Glutamatergic neuron (in vitro differentiated cells): ENCODE measurements at regions not wholly inside any gene's neighbourhood (a gene's known extent, or its start where the extent isn't known, plus 50 kb on each side); places are given as distances from the start of the nearest gene placed in this dataset.

Experiments
- DNase-seq: peaks from one replicate; pipeline ENCODE4 v3.0.0; 2022
- H3K27ac Mint-ChIP-seq: one replicate; pipeline ENCODE4 v1.8.0; 2020; ENCODE audit warnings: mild to moderate bottlenecking, mixed read lengths, inconsistent platforms; ENCODE audit not compliant: unreplicated experiment
- H3K27me3 Mint-ChIP-seq: one replicate; pipeline ENCODE4 v1.8.0; 2020; ENCODE audit warnings: mild to moderate bottlenecking, moderate library complexity, mixed read lengths, inconsistent platforms; ENCODE audit not compliant: unreplicated experiment
- H3K36me3 Mint-ChIP-seq: one replicate; pipeline ENCODE4 v1.8.0; 2020; ENCODE audit warnings: mild to moderate bottlenecking, mixed read lengths, inconsistent platforms; ENCODE audit not compliant: unreplicated experiment
- H3K4me1 Mint-ChIP-seq: one replicate; pipeline ENCODE4 v1.8.0; 2020; ENCODE audit warnings: mild to moderate bottlenecking, low read depth, mixed read lengths, inconsistent platforms; ENCODE audit not compliant: unreplicated experiment
- H3K4me3 Mint-ChIP-seq: one replicate; pipeline ENCODE4 v1.8.0; 2020; ENCODE audit warnings: mild to moderate bottlenecking, mixed read lengths, inconsistent platforms; ENCODE audit not compliant: unreplicated experiment
- H3K9me3 Mint-ChIP-seq: one replicate; pipeline ENCODE4 v1.8.0; 2020; ENCODE audit warnings: mild to moderate bottlenecking, moderate library complexity, mixed read lengths, inconsistent platforms; ENCODE audit not compliant: unreplicated experiment
- CTCF ChIP-seq: fragments of 200-600 bp; sonication (generic); IDR thresholded peaks from one replicate; pipeline ENCODE4 v1.5.0; 2021; ENCODE audit not compliant: partially characterized antibody, unreplicated experiment

DNA sequence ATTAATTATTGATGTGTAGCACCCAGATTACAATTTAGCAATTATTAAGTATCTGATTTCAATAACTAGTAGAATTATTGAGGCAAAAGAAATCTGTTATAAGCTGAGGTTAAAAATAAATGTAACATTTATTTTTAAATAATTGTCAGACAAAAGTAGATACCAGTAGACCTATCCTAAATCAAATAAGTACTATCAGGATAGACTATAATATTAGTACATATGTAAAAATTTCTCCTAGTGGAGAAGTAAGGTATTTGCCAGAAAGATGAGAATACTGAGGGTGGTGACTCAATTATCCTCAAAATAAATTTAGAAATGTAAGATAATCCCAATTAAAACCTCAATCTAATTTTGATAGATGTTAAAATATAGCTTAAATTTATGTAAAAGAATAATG is 377.8 kb upstream of the CHRM3 start:
- no peak overlapping the region for H3K4me3 Mint-ChIP-seq
- peak; percentile 54 for TF ChIP-seq CTCF
- H3K36me3 Mint-ChIP-seq: no peaks in the 10 kb centered on the region
- H3K4me1 Mint-ChIP-seq: no peaks in the 10 kb centered on the region
- DNase-seq: no peak
- H3K9me3 Mint-ChIP-seq: no peaks in the 10 kb centered on the region
- H3K27me3 Mint-ChIP-seq: no peaks in the 10 kb centered on the region
- no peak overlapping the region for H3K27ac Mint-ChIP-seq

GRCh38 chr1:239006276-239006675 is 380.1 kb upstream of the CHRM3 start:
- DNase-seq: no peak
- no peak overlapping the region for H3K4me3 Mint-ChIP-seq
- H3K9me3 Mint-ChIP-seq: no peaks in the 10 kb centered on the region
- no peaks in the 10 kb centered on the region for H3K27me3 Mint-ChIP-seq
- H3K36me3 Mint-ChIP-seq: no peaks in the 10 kb centered on the region
- H3K4me1 Mint-ChIP-seq: no peaks in the 10 kb centered on the region
- no peak for TF ChIP-seq CTCF
- H3K27ac Mint-ChIP-seq: no peak overlapping the region

DNA sequence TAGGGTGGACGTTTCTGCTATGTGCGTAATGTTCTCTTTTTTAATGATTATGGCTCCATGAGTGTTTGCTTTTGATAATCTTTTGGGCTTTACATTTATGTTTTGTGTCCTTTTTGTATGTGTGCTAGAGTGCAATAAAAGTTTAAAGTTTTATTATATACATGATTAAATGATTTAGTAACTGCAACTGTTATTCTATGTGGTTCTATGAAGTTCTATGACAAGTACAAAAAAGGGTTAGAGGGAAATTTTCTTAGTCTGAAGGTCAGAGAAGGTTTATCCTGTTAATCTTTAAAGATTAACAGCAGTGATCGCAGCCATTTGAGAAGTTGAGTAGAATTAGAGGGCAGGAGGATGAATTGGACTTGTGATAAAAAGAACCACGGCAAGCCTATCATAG is 386.4 kb upstream of the CHRM3 start:
- no peaks in the 10 kb centered on the region for H3K36me3 Mint-ChIP-seq
- no peak overlapping the region for H3K4me3 Mint-ChIP-seq
- H3K27me3 Mint-ChIP-seq: no peaks in the 10 kb centered on the region
- no peak for DNase-seq
- no peak for TF ChIP-seq CTCF
- H3K9me3 Mint-ChIP-seq: no peaks in the 10 kb centered on the region
- H3K27ac Mint-ChIP-seq: no peak overlapping the region
- peaks cover 4% of the 10 kb centered on the region for H3K4me1 Mint-ChIP-seq

GRCh38 chr1:238998577-238998976 is 387.8 kb upstream of the CHRM3 start:
- H3K27ac Mint-ChIP-seq: no peak overlapping the region
- TF ChIP-seq CTCF: no peak
- H3K4me1 Mint-ChIP-seq: peaks cover 4% of the 10 kb centered on the region
- H3K4me3 Mint-ChIP-seq: no peak overlapping the region
- DNase-seq: no peak
- H3K9me3 Mint-ChIP-seq: no peaks in the 10 kb centered on the region
- H3K36me3 Mint-ChIP-seq: no peaks in the 10 kb centered on the region
- H3K27me3 Mint-ChIP-seq: no peaks in the 10 kb centered on the region

DNA sequence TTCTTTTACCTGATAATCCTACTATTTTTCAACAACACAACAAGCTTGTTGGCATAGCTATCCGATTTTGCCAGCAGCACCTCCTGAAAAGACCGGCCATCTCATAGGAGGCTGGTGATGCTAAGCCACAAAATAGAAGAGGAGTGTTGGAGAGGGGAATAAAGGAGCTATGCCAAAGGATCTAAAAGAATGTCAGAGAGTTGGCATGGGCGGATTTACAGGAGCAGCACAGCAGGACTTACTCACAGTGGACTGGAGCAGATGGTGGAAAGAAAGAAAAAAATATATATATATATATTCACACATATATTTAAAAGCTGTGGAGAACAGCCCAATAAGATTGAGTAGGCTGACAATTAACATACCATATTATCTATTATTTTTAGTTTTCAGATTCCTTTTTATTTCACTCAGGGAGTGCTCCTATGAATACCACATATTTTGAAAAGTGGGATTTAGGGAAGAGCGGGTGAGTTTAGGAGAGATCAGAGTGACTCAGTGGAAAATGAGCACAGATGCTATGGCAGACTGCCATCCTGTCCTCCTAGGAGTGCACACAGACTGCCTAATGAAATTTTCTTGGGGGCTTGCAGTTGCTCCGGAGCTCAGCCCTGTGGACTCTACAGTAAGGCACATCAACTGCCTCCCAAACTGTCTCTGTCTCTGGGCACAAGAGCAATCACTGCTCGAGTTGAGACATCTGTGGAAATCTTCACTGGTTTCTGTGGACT is 394.4 kb upstream of the CHRM3 start:
- Mint-ChIP-seq H3K4me1 (peaks cover 3% of the 10 kb centered on the region), H3K4me3 (no peak overlapping the region), H3K27me3 (no peaks in the 10 kb centered on the region), H3K9me3 (no peaks in the 10 kb centered on the region), H3K36me3 (no peaks in the 10 kb centered on the region), H3K27ac (peak overlapping the region; percentile 79)
- no peak for DNase-seq
- TF ChIP-seq CTCF: no peak
